Uterus (tissue), 2 donors: ENCODE measurements at regions not wholly inside any gene's neighbourhood (a gene's known extent, or its start where the extent isn't known, plus 50 kb on each side); places are given as distances from the start of the nearest gene placed in this dataset.

Experiments used
- CTCF ChIP-seq, 4 experiments: fragments of 200-600 bp in 2 of 4; fragments of 450-650 bp in 2 of 4; sonication (generic) in 2 of 4; IDR thresholded peaks; one replicate each; pipeline ENCODE4 v1.5.1; 2016 to 2019; ENCODE audit warnings: antibody characterized with exemption in 4 of 4, mild to moderate bottlenecking in 2 of 4, moderate library complexity in 1 of 4
- POLR2A ChIP-seq, 2 donors: fragments of 450-650 bp; IDR thresholded peaks; one replicate each; pipeline ENCODE4 v1.6.1; 2016; ENCODE audit warnings: antibody characterized with exemption in 2 of 2, mild to moderate bottlenecking in 1 of 2, moderate library complexity in 1 of 2

DNA sequence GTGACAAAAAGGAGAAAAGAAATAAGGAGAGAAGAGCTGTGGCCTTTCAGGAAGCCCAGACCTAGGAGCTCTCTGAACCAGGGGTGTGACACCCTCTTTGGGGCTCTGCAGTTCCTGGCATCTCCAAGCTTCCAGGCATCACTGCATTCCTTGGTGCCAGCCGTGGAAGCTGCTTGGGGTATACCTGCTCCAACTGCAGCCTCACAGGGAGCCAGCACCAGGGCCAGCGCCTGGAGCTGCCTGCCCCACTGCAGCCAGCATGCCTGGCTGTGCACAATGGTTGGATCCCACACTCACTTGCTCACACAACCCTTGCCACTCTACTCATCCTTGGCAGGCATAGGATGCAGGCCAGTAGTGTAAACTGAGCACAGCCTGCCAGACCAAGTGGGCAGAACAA lies 242.1 kb upstream of the GJE1 start:
- TF ChIP-seq CTCF (IDR thresholded peaks at IDR 0.05): no peak
- no peak for TF ChIP-seq POLR2A (IDR thresholded peaks at IDR 0.05)
